ENCODE measurements at regions not wholly inside any gene's neighbourhood (a gene's known extent, or its start where the extent isn't known, plus 50 kb on each side); places are given as distances from the start of the nearest gene placed in this dataset.

- no peaks in the 10 kb centered on the region for H3K36me3 Mint-ChIP-seq
- no peak for DNase-seq
- H3K9me3 Mint-ChIP-seq = peaks cover 2% of the 10 kb centered on the region
- no peaks in the 10 kb centered on the region for H3K4me1 Mint-ChIP-seq
- H3K27ac Mint-ChIP-seq = no peak overlapping the region
- H3K27me3 Mint-ChIP-seq = no peaks in the 10 kb centered on the region
- H3K4me3 Mint-ChIP-seq = no peak overlapping the region
Measured at GRCh38 chr4:19945501-19945900, 306.2 kb upstream of the SLIT2 start.

DNA sequence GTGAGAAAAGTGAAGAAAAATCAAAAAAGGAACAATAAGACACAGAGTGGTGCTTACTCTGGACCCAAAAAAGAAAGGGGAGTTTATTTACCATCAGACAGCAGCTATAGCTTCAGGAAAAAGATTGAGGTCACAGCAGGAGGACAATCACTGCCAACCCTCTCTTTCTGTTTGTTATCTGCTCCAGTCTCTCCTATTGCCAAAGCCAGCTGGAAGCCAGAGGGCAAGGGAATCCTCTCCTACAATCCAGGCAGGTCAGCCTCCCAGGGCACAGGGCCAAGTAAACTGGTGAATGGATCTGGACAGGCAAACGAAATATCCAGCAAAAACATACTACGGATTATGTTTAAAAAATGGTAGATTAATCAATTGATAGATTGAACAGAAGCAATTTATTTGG is 306.9 kb upstream of the SLIT2 start:
- H3K4me3 Mint-ChIP-seq = no peak overlapping the region
- DNase-seq = no peak
- no peaks in the 10 kb centered on the region for H3K27me3 Mint-ChIP-seq
- peaks cover 2% of the 10 kb centered on the region for H3K9me3 Mint-ChIP-seq
- no peaks in the 10 kb centered on the region for H3K4me1 Mint-ChIP-seq
- no peak overlapping the region for H3K27ac Mint-ChIP-seq
- no peaks in the 10 kb centered on the region for H3K36me3 Mint-ChIP-seq

DNA sequence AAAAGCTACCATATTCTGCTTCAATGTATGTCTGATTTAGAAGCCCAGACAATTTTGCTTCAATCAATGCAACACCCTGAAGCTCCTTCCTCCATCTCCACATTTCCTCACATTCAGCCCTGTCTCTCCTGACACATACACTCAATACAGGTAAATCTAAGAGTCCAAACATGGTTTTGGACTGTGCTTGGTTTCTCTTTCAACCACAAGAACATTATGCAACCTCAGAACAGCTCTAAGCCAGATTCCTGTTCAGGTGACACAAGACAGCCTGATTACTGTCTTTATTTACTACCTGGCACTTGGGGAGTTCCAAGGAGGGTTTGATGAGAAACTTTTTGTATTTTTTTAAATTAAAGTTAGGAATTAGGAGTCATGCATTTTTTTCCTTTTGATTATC is 307.5 kb upstream of the SLIT2 start:
- Mint-ChIP-seq H3K4me3 (no peak overlapping the region), H3K36me3 (no peaks in the 10 kb centered on the region)

GRCh38 chr4:19941434-19941833 is 310.3 kb upstream of the SLIT2 start:
- Mint-ChIP-seq H3K4me1 (no peaks in the 10 kb centered on the region), H3K27ac (no peak overlapping the region), H3K9me3 (peaks cover 2% of the 10 kb centered on the region), H3K27me3 (no peaks in the 10 kb centered on the region), H3K36me3 (no peaks in the 10 kb centered on the region), H3K4me3 (no peak overlapping the region)
- no peak for DNase-seq

More for the DNA sequence above, 307.5 kb upstream of the SLIT2 start:
- Mint-ChIP-seq H3K27ac (no peak overlapping the region), H3K27me3 (no peaks in the 10 kb centered on the region), H3K9me3 (peaks cover 2% of the 10 kb centered on the region), H3K4me1 (no peaks in the 10 kb centered on the region)
- no peak for DNase-seq

- Mint-ChIP-seq H3K4me1 (no peaks in the 10 kb centered on the region), H3K27me3 (no peaks in the 10 kb centered on the region), H3K36me3 (no peaks in the 10 kb centered on the region), H3K27ac (no peak overlapping the region), H3K4me3 (no peak overlapping the region), H3K9me3 (peaks cover 2% of the 10 kb centered on the region)
- no peak for DNase-seq
Measured at GRCh38 chr4:19940861-19941260, 310.8 kb upstream of the SLIT2 start.

DNA sequence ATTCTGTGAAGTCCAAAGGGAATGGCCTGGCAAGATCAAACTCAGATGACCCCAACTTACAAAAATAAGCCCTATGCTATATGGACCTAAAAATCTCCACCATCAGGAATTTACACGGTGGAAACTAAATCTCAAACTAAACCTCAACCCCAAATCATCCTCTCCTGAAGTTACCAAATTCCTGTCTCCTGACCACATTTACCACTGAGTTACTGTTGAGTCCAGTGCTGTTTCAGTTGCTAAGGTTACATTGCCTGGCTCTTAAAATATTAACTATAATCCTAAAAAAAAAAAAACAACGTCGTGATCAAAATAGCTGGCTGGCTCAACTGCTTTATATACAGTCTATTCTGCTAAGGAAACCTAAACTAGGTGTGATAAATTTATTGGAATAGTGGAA is 315.2 kb upstream of the SLIT2 start:
- H3K27me3 Mint-ChIP-seq = no peaks in the 10 kb centered on the region
- H3K36me3 Mint-ChIP-seq = no peaks in the 10 kb centered on the region
- no peaks in the 10 kb centered on the region for H3K4me1 Mint-ChIP-seq
- H3K9me3 Mint-ChIP-seq = peaks cover 2% of the 10 kb centered on the region
- H3K4me3 Mint-ChIP-seq = no peak overlapping the region
- no peak overlapping the region for H3K27ac Mint-ChIP-seq
- no peak for DNase-seq

- no peak for DNase-seq
- no peak overlapping the region for H3K4me3 Mint-ChIP-seq
- H3K4me1 Mint-ChIP-seq = no peaks in the 10 kb centered on the region
- no peaks in the 10 kb centered on the region for H3K27me3 Mint-ChIP-seq
- H3K9me3 Mint-ChIP-seq = peaks cover 4% of the 10 kb centered on the region
- H3K36me3 Mint-ChIP-seq = no peaks in the 10 kb centered on the region
- H3K27ac Mint-ChIP-seq = no peak overlapping the region
Measured at GRCh38 chr4:19930742-19931141, 321.0 kb upstream of the SLIT2 start.

GRCh38 chr4:19927381-19927780 is 324.3 kb upstream of the SLIT2 start:
- Mint-ChIP-seq H3K27me3 (no peaks in the 10 kb centered on the region), H3K27ac (no peak overlapping the region), H3K4me1 (no peaks in the 10 kb centered on the region), H3K9me3 (peaks cover 5% of the 10 kb centered on the region), H3K4me3 (no peak overlapping the region), H3K36me3 (no peaks in the 10 kb centered on the region)
- DNase-seq = no peak

GRCh38 chr4:19925516-19925915 is 326.2 kb upstream of the SLIT2 start:
- DNase-seq = no peak
- no peaks in the 10 kb centered on the region for H3K36me3 Mint-ChIP-seq
- no peaks in the 10 kb centered on the region for H3K4me1 Mint-ChIP-seq
- no peaks in the 10 kb centered on the region for H3K27me3 Mint-ChIP-seq
- no peak overlapping the region for H3K27ac Mint-ChIP-seq
- H3K9me3 Mint-ChIP-seq = peaks cover 5% of the 10 kb centered on the region
- no peak overlapping the region for H3K4me3 Mint-ChIP-seq

DNA sequence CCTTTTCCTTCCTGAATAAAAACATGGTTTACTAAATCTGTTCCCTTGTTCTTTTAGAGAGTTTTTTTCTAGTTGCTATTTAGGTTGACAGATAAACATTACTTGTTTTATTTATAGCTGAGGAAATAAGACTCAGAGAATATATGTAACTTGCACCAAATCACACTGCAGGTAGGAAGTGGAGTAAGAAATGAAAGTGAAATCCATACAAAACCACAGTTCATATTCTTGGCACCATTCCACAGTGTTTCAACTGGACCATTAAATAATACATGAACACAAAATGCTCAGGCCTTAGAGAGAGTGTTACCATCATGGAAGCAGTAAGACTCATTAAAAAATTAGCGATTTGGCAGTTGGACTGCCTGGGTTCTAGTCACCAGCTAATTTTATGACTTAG is 326.9 kb upstream of the SLIT2 start:
- DNase-seq = no peak
- Mint-ChIP-seq H3K27me3 (no peaks in the 10 kb centered on the region), H3K4me1 (no peaks in the 10 kb centered on the region), H3K27ac (no peak overlapping the region), H3K4me3 (no peak overlapping the region), H3K36me3 (no peaks in the 10 kb centered on the region), H3K9me3 (peaks cover 5% of the 10 kb centered on the region)

- Mint-ChIP-seq H3K9me3 (peaks cover 10% of the 10 kb centered on the region), H3K4me1 (no peaks in the 10 kb centered on the region), H3K27me3 (no peaks in the 10 kb centered on the region), H3K36me3 (no peaks in the 10 kb centered on the region), H3K4me3 (no peak overlapping the region), H3K27ac (no peak overlapping the region)
- no peak for DNase-seq
Measured at GRCh38 chr4:19915276-19915675, 336.4 kb upstream of the SLIT2 start.

GRCh38 chr4:19913650-19914049 is 338.1 kb upstream of the SLIT2 start:
- no peaks in the 10 kb centered on the region for H3K36me3 Mint-ChIP-seq
- H3K27me3 Mint-ChIP-seq = no peaks in the 10 kb centered on the region
- no peaks in the 10 kb centered on the region for H3K4me1 Mint-ChIP-seq
- peaks cover 7% of the 10 kb centered on the region for H3K9me3 Mint-ChIP-seq
- DNase-seq = no peak
- no peak overlapping the region for H3K27ac Mint-ChIP-seq
- no peak overlapping the region for H3K4me3 Mint-ChIP-seq

- H3K27ac Mint-ChIP-seq = no peak overlapping the region
- DNase-seq = no peak
- H3K27me3 Mint-ChIP-seq = no peaks in the 10 kb centered on the region
- no peaks in the 10 kb centered on the region for H3K4me1 Mint-ChIP-seq
- no peak overlapping the region for H3K4me3 Mint-ChIP-seq
- peaks cover 2% of the 10 kb centered on the region for H3K9me3 Mint-ChIP-seq
- H3K36me3 Mint-ChIP-seq = no peaks in the 10 kb centered on the region
Measured at GRCh38 chr4:19910861-19911525, 340.7 kb upstream of the SLIT2 start.

- Mint-ChIP-seq H3K27me3 (no peaks in the 10 kb centered on the region), H3K36me3 (no peaks in the 10 kb centered on the region), H3K27ac (no peak overlapping the region), H3K9me3 (no peaks in the 10 kb centered on the region), H3K4me1 (no peaks in the 10 kb centered on the region), H3K4me3 (no peak overlapping the region)
- DNase-seq = no peak
Measured at GRCh38 chr4:19905024-19905423, 346.7 kb upstream of the SLIT2 start.

DNA sequence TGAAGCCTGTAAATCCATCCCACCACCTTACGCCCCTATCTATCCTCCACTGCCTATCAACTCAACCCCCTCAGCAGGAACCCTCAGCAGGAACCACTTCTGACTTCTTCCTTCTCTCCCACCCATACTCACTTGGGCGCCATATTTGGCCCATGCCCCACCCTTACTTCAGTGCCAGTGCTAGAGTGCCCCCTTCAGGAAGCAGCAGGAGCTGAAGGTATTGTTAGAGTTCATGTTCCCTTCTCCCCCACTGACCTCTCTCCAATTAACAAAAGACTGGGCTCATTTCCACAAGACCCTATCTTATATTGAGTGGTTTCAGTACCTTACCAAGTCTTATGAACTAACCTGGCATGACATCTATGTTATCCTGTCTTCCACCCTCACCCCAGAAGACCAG is 363.1 kb upstream of the SLIT2 start:
- Mint-ChIP-seq H3K27me3 (no peaks in the 10 kb centered on the region), H3K4me1 (no peaks in the 10 kb centered on the region), H3K4me3 (no peak overlapping the region), H3K9me3 (peaks cover 8% of the 10 kb centered on the region), H3K36me3 (no peaks in the 10 kb centered on the region), H3K27ac (no peak overlapping the region)
- DNase-seq = no peak

- Mint-ChIP-seq H3K36me3 (no peaks in the 10 kb centered on the region), H3K27me3 (no peaks in the 10 kb centered on the region), H3K27ac (no peak overlapping the region), H3K4me1 (no peaks in the 10 kb centered on the region), H3K4me3 (no peak overlapping the region), H3K9me3 (peaks cover 8% of the 10 kb centered on the region)
- no peak for DNase-seq
Measured at GRCh38 chr4:19883841-19884240, 367.9 kb upstream of the SLIT2 start.

Measured in activated naive CD8-positive, alpha-beta T cell treated with anti-CD3 and anti-CD28 coated beads for 36 hours (primary cell).